OCI-LY1 (cell line): ENCODE measurements at regions not wholly inside any gene's neighbourhood (a gene's known extent, or its start where the extent isn't known, plus 50 kb on each side); places are given as distances from the start of the nearest gene placed in this dataset.

Experiments used
- H2AFZ ChIP-seq: fragments of 200-600 bp; sonication (generic), shearing (Covaris generic); 2 replicates; pipeline ENCODE4 v1.6.0; 2014; ENCODE audit warnings: antibody characterized with exemption, mild to moderate bottlenecking, low read length
- H3F3A ChIP-seq: fragments of 200-600 bp; sonication (generic), shearing (Covaris generic); 2 replicates; pipeline ENCODE4 v1.6.0; 2014; ENCODE audit warnings: mild to moderate bottlenecking, antibody characterized with exemption, low read length, moderate library complexity; ENCODE audit not compliant: insufficient read depth
- H3K27ac ChIP-seq: fragments of 200-600 bp; sonication (generic); 2 replicates; pipeline ENCODE4 v1.5.1; 2014; ENCODE audit warnings: low read length, mixed run types, mild to moderate bottlenecking, low read depth; ENCODE audit not compliant: poor library complexity, severe bottlenecking
- H3K27me3 ChIP-seq: fragments of 200-600 bp; sonication (generic); 2 replicates; pipeline ENCODE4 v1.6.0; 2014; ENCODE audit warnings: antibody characterized with exemption, mild to moderate bottlenecking, low read length, moderate library complexity; ENCODE audit not compliant: insufficient read depth
- H3K36me3 ChIP-seq: fragments of 200-600 bp; sonication (generic); 2 replicates; pipeline ENCODE4 v1.6.1; 2014; ENCODE audit warnings: mild to moderate bottlenecking, antibody characterized with exemption, low read length, moderate library complexity, mixed read lengths; ENCODE audit not compliant: insufficient read depth
- H3K4me1 ChIP-seq: fragments of 200-600 bp; sonication (generic); 2 replicates; pipeline ENCODE4 v1.5.1; 2014; ENCODE audit warnings: mild to moderate bottlenecking, low read length, moderate library complexity; ENCODE audit not compliant: insufficient read depth, severe bottlenecking
- H3K4me2 ChIP-seq: fragments of 200-600 bp; sonication (generic), shearing (Covaris generic); 2 replicates; pipeline ENCODE4 v1.6.1; 2014; ENCODE audit warnings: low read length
- H3K4me3 ChIP-seq: fragments of 200-600 bp; sonication (generic); 2 replicates; pipeline ENCODE4 v1.5.1; 2014; ENCODE audit warnings: low read length, low read depth, mild to moderate bottlenecking, mixed read lengths; ENCODE audit not compliant: poor library complexity, severe bottlenecking
- H3K79me2 ChIP-seq: fragments of 200-600 bp; shearing (Covaris generic); 2 replicates; pipeline ENCODE4 v1.6.1; 2016; ENCODE audit warnings: mixed run types, low read length, mixed read lengths; ENCODE audit not compliant: insufficient read depth
- H3K9ac ChIP-seq: fragments of 200-600 bp; sonication (generic), shearing (Covaris generic); 2 replicates; pipeline ENCODE4 v1.6.1; 2014; ENCODE audit warnings: mild to moderate bottlenecking, low read length, mixed read lengths
- H3K9me2 ChIP-seq: fragments of 200-600 bp; sonication (generic), shearing (Covaris generic); 2 replicates; pipeline ENCODE4 v1.6.1; 2014; ENCODE audit warnings: low read depth, mild to moderate bottlenecking, low read length, mixed read lengths
- H3K9me3 ChIP-seq: fragments of 200-600 bp; shearing (Covaris generic); 2 replicates; pipeline ENCODE4 v1.6.1; 2014; ENCODE audit warnings: low read length, mixed read lengths
- H4K20me1 ChIP-seq: fragments of 200-600 bp; sonication (generic), shearing (Covaris generic); 2 replicates; pipeline ENCODE4 v1.6.0; 2016; ENCODE audit warnings: mild to moderate bottlenecking, low read length; ENCODE audit not compliant: insufficient read depth
- EZH2 ChIP-seq: fragments of 200-600 bp; sonication (generic), shearing (Covaris generic); IDR thresholded peaks from 2 replicates; pipeline ENCODE4 v1.8.0; 2017; ENCODE audit warnings: borderline replicate concordance, mixed run types, mild to moderate bottlenecking, antibody characterized with exemption, low read length, moderate library complexity, mixed read lengths
- TF ChIP-seq, protein P1 (sequence below): fragments of 200-600 bp; sonication (generic), shearing (Covaris generic); IDR thresholded peaks from 2 replicates; pipeline ENCODE4 v1.5.1; 2017; ENCODE audit warnings: mild to moderate bottlenecking, antibody characterized with exemption, low read length, moderate library complexity, mixed read lengths

DNA sequence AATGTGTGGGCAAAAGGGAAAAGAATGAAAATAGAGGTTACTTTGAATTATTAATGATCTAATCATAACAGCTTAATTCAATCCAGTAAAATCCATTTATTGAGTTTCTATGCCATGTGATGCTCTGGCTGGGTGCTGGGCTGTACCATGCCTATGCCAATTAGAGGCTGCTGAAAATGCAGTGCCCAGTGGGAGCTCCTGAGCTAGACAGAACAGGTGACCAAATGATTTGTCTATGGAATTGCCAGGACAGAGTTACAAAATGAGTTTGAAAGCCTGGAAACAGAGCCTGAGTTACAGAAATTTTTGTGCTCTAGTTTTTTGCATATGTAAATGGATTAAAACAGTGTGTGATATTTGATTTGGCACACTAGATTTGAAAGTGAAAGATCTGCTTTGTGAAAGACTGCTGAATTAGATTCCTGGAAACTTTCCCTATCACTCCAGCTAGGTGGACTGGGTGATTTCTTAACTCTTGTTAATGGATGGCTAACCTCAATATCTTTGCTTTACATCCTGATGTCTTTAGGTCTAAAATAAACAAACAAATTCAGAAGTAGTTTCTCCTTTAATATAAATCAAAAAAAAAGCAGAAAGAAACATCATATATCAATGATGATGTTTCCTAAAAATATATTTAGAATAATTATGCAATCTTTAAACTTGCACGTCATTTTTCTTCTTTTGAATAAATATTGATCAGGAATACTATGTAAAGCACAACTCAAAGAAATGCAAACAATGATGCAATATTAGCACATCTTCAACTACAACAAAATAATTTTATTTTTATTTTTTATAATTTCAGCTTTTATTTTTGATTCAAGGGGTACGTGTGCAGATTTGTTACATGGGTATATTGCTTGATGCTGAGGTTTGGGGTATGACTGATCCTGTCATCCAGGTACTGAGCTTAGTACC is 194.8 kb upstream of the FBXL7 start:
- no peaks in the 10 kb centered on the region for H3K36me3 ChIP-seq
- no peak for TF ChIP-seq EZH2
- TF ChIP-seq, protein P1, sequence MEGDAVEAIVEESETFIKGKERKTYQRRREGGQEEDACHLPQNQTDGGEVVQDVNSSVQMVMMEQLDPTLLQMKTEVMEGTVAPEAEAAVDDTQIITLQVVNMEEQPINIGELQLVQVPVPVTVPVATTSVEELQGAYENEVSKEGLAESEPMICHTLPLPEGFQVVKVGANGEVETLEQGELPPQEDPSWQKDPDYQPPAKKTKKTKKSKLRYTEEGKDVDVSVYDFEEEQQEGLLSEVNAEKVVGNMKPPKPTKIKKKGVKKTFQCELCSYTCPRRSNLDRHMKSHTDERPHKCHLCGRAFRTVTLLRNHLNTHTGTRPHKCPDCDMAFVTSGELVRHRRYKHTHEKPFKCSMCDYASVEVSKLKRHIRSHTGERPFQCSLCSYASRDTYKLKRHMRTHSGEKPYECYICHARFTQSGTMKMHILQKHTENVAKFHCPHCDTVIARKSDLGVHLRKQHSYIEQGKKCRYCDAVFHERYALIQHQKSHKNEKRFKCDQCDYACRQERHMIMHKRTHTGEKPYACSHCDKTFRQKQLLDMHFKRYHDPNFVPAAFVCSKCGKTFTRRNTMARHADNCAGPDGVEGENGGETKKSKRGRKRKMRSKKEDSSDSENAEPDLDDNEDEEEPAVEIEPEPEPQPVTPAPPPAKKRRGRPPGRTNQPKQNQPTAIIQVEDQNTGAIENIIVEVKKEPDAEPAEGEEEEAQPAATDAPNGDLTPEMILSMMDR: no peak
- no peaks in the 10 kb centered on the region for H3F3A ChIP-seq
- no peaks in the 10 kb centered on the region for H4K20me1 ChIP-seq
- no peaks in the 10 kb centered on the region for H3K4me1 ChIP-seq
- H2AFZ ChIP-seq: no peak overlapping the region
- no peak overlapping the region for H3K9ac ChIP-seq
- H3K9me3 ChIP-seq: no peaks in the 10 kb centered on the region
- no peaks in the 10 kb centered on the region for H3K27me3 ChIP-seq
- H3K4me2 ChIP-seq: no peak overlapping the region
- no peak overlapping the region for H3K4me3 ChIP-seq
- no peaks in the 10 kb centered on the region for H3K79me2 ChIP-seq
- H3K27ac ChIP-seq: no peak overlapping the region
- no peaks in the 10 kb centered on the region for H3K9me2 ChIP-seq

DNA sequence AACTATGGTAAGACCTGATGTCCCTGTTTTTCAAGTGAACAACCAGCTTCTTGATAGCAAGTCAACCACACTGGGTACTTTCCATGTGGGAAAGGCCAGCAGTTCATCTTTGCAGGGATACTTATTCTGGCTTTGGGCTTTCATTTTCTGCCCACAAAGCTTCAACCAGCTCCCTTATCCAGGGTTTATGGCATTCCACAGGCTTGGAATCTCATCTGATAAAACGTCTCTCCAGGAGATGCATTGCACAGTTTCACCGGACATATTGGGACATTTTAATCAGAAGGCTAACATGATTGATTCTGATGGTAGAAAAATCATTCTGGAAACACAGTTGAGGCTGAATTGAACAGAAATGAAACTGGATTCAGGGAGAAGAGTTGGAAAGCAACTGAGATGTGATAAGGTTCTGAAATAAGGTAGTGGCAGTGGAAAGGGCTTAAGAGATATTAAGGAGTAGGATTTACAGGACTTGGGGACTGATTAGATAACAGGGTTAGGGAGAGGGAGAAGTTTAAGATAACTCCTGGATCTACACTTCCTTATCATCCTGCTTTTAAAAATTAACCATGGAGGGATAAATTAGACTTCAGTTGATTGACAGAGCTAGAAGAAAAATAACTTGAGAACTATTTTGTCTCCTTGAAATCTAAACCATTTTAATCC is 195.8 kb upstream of the FBXL7 start:
- Histone ChIP-seq H3K9ac (no peak overlapping the region), H3K4me2 (no peak overlapping the region), H3K4me3 (no peak overlapping the region), H3F3A (no peaks in the 10 kb centered on the region), H3K9me3 (no peaks in the 10 kb centered on the region), H2AFZ (no peak overlapping the region), H3K36me3 (no peaks in the 10 kb centered on the region), H4K20me1 (no peaks in the 10 kb centered on the region), H3K27ac (no peak overlapping the region), H3K79me2 (no peaks in the 10 kb centered on the region), H3K9me2 (no peaks in the 10 kb centered on the region), H3K4me1 (no peaks in the 10 kb centered on the region), H3K27me3 (no peaks in the 10 kb centered on the region)
- TF ChIP-seq EZH2: no peak
- TF ChIP-seq, protein P1: no peak

DNA sequence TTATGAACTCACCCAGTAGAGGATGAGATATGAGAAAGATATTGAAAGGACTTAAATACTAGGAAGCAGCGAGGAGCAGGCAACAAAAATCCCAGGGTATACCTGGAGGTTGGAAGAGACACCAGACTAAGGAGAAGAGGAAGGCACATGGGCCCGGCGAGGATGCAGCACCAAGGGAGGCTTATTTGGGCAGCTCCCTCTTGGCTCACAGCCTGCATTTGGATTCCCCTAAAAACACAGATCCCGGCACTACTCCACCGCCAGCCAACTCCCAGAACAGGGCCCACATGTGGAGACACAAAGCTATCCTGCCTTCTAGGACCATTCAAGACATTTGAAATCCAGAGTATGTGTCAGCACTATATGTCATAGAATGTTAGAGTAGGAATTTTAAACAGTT is 199.8 kb upstream of the FBXL7 start:
- no peaks in the 10 kb centered on the region for H3K9me2 ChIP-seq
- H3K36me3 ChIP-seq: no peaks in the 10 kb centered on the region
- no peak overlapping the region for H3K27ac ChIP-seq
- H3K4me1 ChIP-seq: no peaks in the 10 kb centered on the region
- no peaks in the 10 kb centered on the region for H3K9me3 ChIP-seq
- H3F3A ChIP-seq: no peaks in the 10 kb centered on the region
- no peak overlapping the region for H3K4me3 ChIP-seq
- H3K79me2 ChIP-seq: no peaks in the 10 kb centered on the region
- no peaks in the 10 kb centered on the region for H4K20me1 ChIP-seq
- H3K27me3 ChIP-seq: no peaks in the 10 kb centered on the region
- H2AFZ ChIP-seq: no peak overlapping the region
- TF ChIP-seq, protein P1: no peak
- no peak for TF ChIP-seq EZH2
- H3K9ac ChIP-seq: no peak overlapping the region
- no peak overlapping the region for H3K4me2 ChIP-seq
